Liver (tissue), 7 donors: ENCODE measurements at regions not wholly inside any gene's neighbourhood (a gene's known extent, or its start where the extent isn't known, plus 50 kb on each side); places are given as distances from the start of the nearest gene placed in this dataset.

Experiments
- DNase-seq: peaks from one replicate; pipeline ENCODE4 v3.0.0-alpha.2; 2017; ENCODE audit warnings: low spot score
- H3K27ac ChIP-seq, 2 donors: one replicate each; pipeline ENCODE4 v1.7.0; 2013; ENCODE audit warnings: inconsistent platforms in 2 of 2, low read length in 2 of 2, control low read depth in 1 of 2, low read depth in 1 of 2, mild to moderate bottlenecking in 1 of 2
- H3K27me3 ChIP-seq, 4 donors: one replicate each; pipeline versions ENCODE4 v1.6.1 to v1.7.0; 2013; ENCODE audit warnings: low read length in 3 of 4, inconsistent platforms in 1 of 4, mild to moderate bottlenecking in 1 of 4, moderate library complexity in 1 of 4; ENCODE audit not compliant: control insufficient read depth in 4 of 4, insufficient read depth in 4 of 4
- H3K36me3 ChIP-seq, 4 donors: one replicate each; pipeline versions ENCODE4 v1.6.1 to v1.7.0; 2013; ENCODE audit warnings: low read length in 3 of 4, mild to moderate bottlenecking in 3 of 4, low read depth in 1 of 4, moderate library complexity in 1 of 4; ENCODE audit not compliant: control insufficient read depth in 4 of 4, insufficient read depth in 3 of 4
- H3K4me1 ChIP-seq, 4 donors: one replicate each; pipeline versions ENCODE4 v1.6.1 to v1.7.0; 2013; ENCODE audit warnings: low read length in 3 of 4, mild to moderate bottlenecking in 3 of 4, moderate library complexity in 1 of 4; ENCODE audit not compliant: control insufficient read depth in 4 of 4, insufficient read depth in 4 of 4
- H3K4me3 ChIP-seq, 3 donors: one replicate each; pipeline versions ENCODE4 v1.6.1 to v1.7.0; 2013; ENCODE audit warnings: low read length in 3 of 3, control low read depth in 1 of 3, low read depth in 1 of 3, mild to moderate bottlenecking in 1 of 3
- H3K9ac ChIP-seq, 2 donors: one replicate each; pipeline ENCODE4 v1.7.0; 2013; ENCODE audit warnings: low read length in 2 of 2, mild to moderate bottlenecking in 2 of 2, moderate library complexity in 2 of 2, control low read depth in 1 of 2, low read depth in 1 of 2
- H3K9me3 ChIP-seq, 4 donors: one replicate each; pipeline versions ENCODE4 v1.6.1 to v1.7.0; 2013; ENCODE audit warnings: low read length in 3 of 4; ENCODE audit not compliant: control insufficient read depth in 4 of 4
- EGR1 ChIP-seq, 2 donors: IDR thresholded peaks; 2 replicates each; pipeline ENCODE4 v1.6.1; 2016 to 2018; ENCODE audit warnings: antibody characterized with exemption in 2 of 2, low read depth in 2 of 2
- FOXA1 ChIP-seq: IDR thresholded peaks from 2 replicates; pipeline ENCODE4 v1.6.1; 2016; ENCODE audit warnings: antibody characterized with exemption
- FOXA2 ChIP-seq: IDR thresholded peaks from 2 replicates; pipeline ENCODE4 v1.6.1; 2016; ENCODE audit warnings: antibody characterized with exemption
- GABPA ChIP-seq, 2 donors: IDR thresholded peaks in 1 of 2; conservative IDR thresholded peaks in 1 of 2; 2 replicates each; pipeline ENCODE4 v1.6.1; 2016; ENCODE audit warnings: antibody characterized with exemption in 2 of 2, mild to moderate bottlenecking in 1 of 2, moderate library complexity in 1 of 2
- HNF4A ChIP-seq, 2 donors: conservative IDR thresholded peaks; 2 replicates each; pipeline ENCODE4 v1.6.1; 2016; ENCODE audit warnings: antibody characterized with exemption in 2 of 2, mild to moderate bottlenecking in 2 of 2
- JUND ChIP-seq, 2 donors: IDR thresholded peaks; 2 replicates each; pipeline ENCODE4 v1.6.1; 2016; ENCODE audit warnings: antibody characterized with exemption in 2 of 2
- NR2F2 ChIP-seq: IDR thresholded peaks from 2 replicates; pipeline ENCODE4 v1.6.1; 2016; ENCODE audit warnings: antibody characterized with exemption
- RAD21 ChIP-seq, 2 donors: IDR thresholded peaks; 2 replicates each; pipeline ENCODE4 v1.6.1; 2016; ENCODE audit warnings: antibody characterized with exemption in 2 of 2, mild to moderate bottlenecking in 2 of 2
- RXRA ChIP-seq, 2 donors: IDR thresholded peaks; 2 replicates each; pipeline ENCODE4 v1.6.1; 2017 to 2018; ENCODE audit warnings: antibody characterized with exemption in 2 of 2, mild to moderate bottlenecking in 1 of 2
- SP1 ChIP-seq: IDR thresholded peaks from 2 replicates; pipeline ENCODE4 v1.6.1; 2018; ENCODE audit warnings: antibody characterized with exemption, mild to moderate bottlenecking
- TAF1 ChIP-seq: conservative IDR thresholded peaks from 2 replicates; pipeline ENCODE4 v1.6.1; 2016; ENCODE audit warnings: antibody characterized with exemption, mild to moderate bottlenecking
- WGBS: extraction: QIAGEN DNeasy Blood & Tissue Kit; methylation state at CpG from one replicate; pipeline ENCODE4 v1.1.7; 2013; 5-methylcytosine and 5-hydroxymethylcytosine counted together
- TF ChIP-seq, protein P1 (sequence below): IDR thresholded peaks from 2 replicates; pipeline ENCODE4 v1.6.1; 2016; ENCODE audit warnings: antibody characterized with exemption, mild to moderate bottlenecking
- TF ChIP-seq, protein P2 (sequence below): IDR thresholded peaks from 2 replicates; pipeline ENCODE4 v1.6.1; 2016; ENCODE audit warnings: antibody characterized with exemption
- TF ChIP-seq, protein P3 (sequence below): IDR thresholded peaks from 2 replicates; pipeline ENCODE4 v1.6.1; 2016; ENCODE audit warnings: antibody characterized with exemption
- TF ChIP-seq, protein P4 (sequence below): IDR thresholded peaks from 2 replicates; pipeline ENCODE4 v1.6.1; 2016; ENCODE audit warnings: antibody characterized with exemption
- donor health status: healthy.
- donor health status: healthy.
- donor health status: healthy.
- donor health status: healthy.

DNA sequence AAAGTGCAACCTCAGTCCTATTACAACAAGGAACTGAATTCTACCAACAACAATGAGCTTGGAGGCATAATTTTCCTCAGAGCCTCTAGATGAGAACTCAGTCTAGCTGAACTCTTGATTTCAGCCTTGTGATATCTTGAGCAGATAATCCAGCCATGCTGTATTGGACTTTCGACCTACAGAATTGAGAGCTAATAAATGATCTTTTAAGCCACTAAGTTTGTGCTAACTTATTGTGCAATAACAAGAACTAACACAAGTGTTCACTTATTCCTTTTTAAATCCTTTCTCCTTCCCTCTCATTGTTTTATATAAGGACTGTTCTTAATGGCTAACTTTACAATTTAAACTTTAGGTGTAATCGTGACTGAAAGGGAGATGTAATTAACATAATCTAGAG, 140.7 kb downstream of the MAGEB17 start:
- WGBS: 78% methylated on average over 2 of the region's 2 CpGs
- no peak overlapping the region for H3K27ac ChIP-seq
- no peaks in the 10 kb centered on the region for H3K27me3 ChIP-seq
- no peak overlapping the region for H3K9ac ChIP-seq
- H3K9me3 ChIP-seq: no peaks in the 10 kb centered on the region
- no peak overlapping the region for H3K4me3 ChIP-seq
- no peaks in the 10 kb centered on the region for H3K4me1 ChIP-seq
- TF ChIP-seq GABPA (IDR thresholded peaks at IDR 0.05 in 1 of 2, conservative IDR thresholded peaks at IDR 0.05 in 1 of 2) (no peak), FOXA1 (no peak), JUND (IDR thresholded peaks at IDR 0.05) (no peak), SP1 (no peak), HNF4A (conservative IDR thresholded peaks at IDR 0.05) (no peak), EGR1 (IDR thresholded peaks at IDR 0.05; ENCODE audit: low read depth in 2 of 2) (no peak), RXRA (IDR thresholded peaks at IDR 0.05) (no peak), NR2F2 (no peak), TAF1 (no peak), RAD21 (IDR thresholded peaks at IDR 0.05) (no peak), FOXA2 (no peak)
- TF ChIP-seq, protein P1, sequence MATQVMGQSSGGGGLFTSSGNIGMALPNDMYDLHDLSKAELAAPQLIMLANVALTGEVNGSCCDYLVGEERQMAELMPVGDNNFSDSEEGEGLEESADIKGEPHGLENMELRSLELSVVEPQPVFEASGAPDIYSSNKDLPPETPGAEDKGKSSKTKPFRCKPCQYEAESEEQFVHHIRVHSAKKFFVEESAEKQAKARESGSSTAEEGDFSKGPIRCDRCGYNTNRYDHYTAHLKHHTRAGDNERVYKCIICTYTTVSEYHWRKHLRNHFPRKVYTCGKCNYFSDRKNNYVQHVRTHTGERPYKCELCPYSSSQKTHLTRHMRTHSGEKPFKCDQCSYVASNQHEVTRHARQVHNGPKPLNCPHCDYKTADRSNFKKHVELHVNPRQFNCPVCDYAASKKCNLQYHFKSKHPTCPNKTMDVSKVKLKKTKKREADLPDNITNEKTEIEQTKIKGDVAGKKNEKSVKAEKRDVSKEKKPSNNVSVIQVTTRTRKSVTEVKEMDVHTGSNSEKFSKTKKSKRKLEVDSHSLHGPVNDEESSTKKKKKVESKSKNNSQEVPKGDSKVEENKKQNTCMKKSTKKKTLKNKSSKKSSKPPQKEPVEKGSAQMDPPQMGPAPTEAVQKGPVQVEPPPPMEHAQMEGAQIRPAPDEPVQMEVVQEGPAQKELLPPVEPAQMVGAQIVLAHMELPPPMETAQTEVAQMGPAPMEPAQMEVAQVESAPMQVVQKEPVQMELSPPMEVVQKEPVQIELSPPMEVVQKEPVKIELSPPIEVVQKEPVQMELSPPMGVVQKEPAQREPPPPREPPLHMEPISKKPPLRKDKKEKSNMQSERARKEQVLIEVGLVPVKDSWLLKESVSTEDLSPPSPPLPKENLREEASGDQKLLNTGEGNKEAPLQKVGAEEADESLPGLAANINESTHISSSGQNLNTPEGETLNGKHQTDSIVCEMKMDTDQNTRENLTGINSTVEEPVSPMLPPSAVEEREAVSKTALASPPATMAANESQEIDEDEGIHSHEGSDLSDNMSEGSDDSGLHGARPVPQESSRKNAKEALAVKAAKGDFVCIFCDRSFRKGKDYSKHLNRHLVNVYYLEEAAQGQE: no peak
- TF ChIP-seq, protein P2, sequence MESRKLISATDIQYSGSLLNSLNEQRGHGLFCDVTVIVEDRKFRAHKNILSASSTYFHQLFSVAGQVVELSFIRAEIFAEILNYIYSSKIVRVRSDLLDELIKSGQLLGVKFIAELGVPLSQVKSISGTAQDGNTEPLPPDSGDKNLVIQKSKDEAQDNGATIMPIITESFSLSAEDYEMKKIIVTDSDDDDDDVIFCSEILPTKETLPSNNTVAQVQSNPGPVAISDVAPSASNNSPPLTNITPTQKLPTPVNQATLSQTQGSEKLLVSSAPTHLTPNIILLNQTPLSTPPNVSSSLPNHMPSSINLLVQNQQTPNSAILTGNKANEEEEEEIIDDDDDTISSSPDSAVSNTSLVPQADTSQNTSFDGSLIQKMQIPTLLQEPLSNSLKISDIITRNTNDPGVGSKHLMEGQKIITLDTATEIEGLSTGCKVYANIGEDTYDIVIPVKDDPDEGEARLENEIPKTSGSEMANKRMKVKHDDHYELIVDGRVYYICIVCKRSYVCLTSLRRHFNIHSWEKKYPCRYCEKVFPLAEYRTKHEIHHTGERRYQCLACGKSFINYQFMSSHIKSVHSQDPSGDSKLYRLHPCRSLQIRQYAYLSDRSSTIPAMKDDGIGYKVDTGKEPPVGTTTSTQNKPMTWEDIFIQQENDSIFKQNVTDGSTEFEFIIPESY: no peak
- TF ChIP-seq, protein P3, sequence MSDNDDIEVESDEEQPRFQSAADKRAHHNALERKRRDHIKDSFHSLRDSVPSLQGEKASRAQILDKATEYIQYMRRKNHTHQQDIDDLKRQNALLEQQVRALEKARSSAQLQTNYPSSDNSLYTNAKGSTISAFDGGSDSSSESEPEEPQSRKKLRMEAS: no peak
- TF ChIP-seq, protein P4, sequence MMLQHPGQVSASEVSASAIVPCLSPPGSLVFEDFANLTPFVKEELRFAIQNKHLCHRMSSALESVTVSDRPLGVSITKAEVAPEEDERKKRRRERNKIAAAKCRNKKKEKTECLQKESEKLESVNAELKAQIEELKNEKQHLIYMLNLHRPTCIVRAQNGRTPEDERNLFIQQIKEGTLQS: no peak
- H3K36me3 ChIP-seq: no peaks in the 10 kb centered on the region
- DNase-seq: no peak

DNA sequence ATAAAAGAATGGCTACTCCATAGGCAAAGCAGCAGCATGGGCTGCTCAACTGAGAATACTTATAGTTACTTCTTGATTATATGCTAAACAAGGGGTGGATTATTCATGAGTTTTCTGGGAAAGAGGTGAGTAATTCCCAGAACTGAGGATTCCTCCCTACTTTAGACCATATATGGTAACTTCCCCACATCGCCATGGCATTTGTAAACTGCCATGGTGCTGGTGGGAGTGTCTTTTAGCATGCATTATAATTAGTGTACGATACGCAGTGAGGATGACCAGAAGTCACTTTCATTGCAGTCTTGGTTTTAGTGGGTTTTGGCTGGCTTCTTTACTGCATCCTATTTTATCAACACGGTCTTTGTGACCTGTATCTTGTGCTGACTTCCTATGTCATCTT, 141.5 kb downstream of the MAGEB17 start:
- H3K27me3 ChIP-seq: no peaks in the 10 kb centered on the region
- WGBS: 79% methylated on average over 4 of the region's 4 CpGs

More for the DNA sequence above, 141.5 kb downstream of the MAGEB17 start:
- no peak for DNase-seq
- TF ChIP-seq, protein P4: no peak
- TF ChIP-seq GABPA (IDR thresholded peaks at IDR 0.05 in 1 of 2, conservative IDR thresholded peaks at IDR 0.05 in 1 of 2) (no peak), HNF4A (conservative IDR thresholded peaks at IDR 0.05) (no peak)
- TF ChIP-seq, protein P2: no peak
- Histone ChIP-seq H3K9ac (no peak overlapping the region), H3K36me3 (no peaks in the 10 kb centered on the region), H3K27ac (no peak overlapping the region), H3K4me3 (no peak overlapping the region), H3K4me1 (no peaks in the 10 kb centered on the region), H3K9me3 (no peaks in the 10 kb centered on the region)
